B cell (primary cell): ENCODE measurements at regions not wholly inside any gene's neighbourhood (a gene's known extent, or its start where the extent isn't known, plus 50 kb on each side); places are given as distances from the start of the nearest gene placed in this dataset.

Source experiments
- ATAC-seq: fragments of 200-7000 bp; cut with Tn5 transposase; one replicate; pipeline ENCODE4 v1.10.0; 2021; ENCODE audit warnings: low read depth, mild to moderate bottlenecking, moderate number of reproducible peaks, moderate library complexity
- CTCF ChIA-PET: fragments of 350-600 bp; sonication (Branson Sonifier 250); formaldehyde crosslinking; loops from one replicate; lab custom pipeline; 2021; ENCODE audit warnings: antibody characterized with exemption, inconsistent platforms; lab: Charles Lee
- POLR2A ChIA-PET: fragments of 350-600 bp; sonication (Branson Sonifier 250); formaldehyde crosslinking; loops from one replicate; lab custom pipeline; 2021; ENCODE audit warnings: antibody characterized with exemption; lab: Charles Lee
- DNase-seq: peaks from one replicate; pipeline ENCODE4 v3.0.0; 2013
- H2AFZ ChIP-seq: 2 replicates; pipeline ENCODE4 v1.6.1; 2012; ENCODE audit warnings: mild to moderate bottlenecking, low read depth, low read length; ENCODE audit not compliant: insufficient read depth, poor library complexity, severe bottlenecking
- H3K27ac ChIP-seq, 2 donors: 1 replicate in 1 of 2; 2 replicates in 1 of 2; pipeline ENCODE4 v1.5.1; 2012 to 2013; ENCODE audit warnings: low read length in 2 of 2, mild to moderate bottlenecking in 2 of 2, moderate library complexity in 1 of 2
- H3K27me3 ChIP-seq, 4 experiments: fragments of 200-600 bp in 1 of 4; sonication (generic) in 1 of 4; replicated peaks in 1 of 4; 1 replicate in 2 of 4; 2 replicates in 2 of 4; pipeline versions ENCODE4 v1.6.1 to v1.7.0; 2013 to 2016; ENCODE audit warnings: low read length in 3 of 4, mild to moderate bottlenecking in 2 of 4, mixed read lengths in 1 of 4, moderate library complexity in 1 of 4; ENCODE audit not compliant: insufficient read depth in 4 of 4, control insufficient read depth in 3 of 4; ENCODE audit errors: control extremely low read depth in 1 of 4
- H3K36me3 ChIP-seq, 2 experiments: replicated peaks in 1 of 2; 1 replicate in 1 of 2; 2 replicates in 1 of 2; pipeline versions ENCODE4 v1.6.1 to v1.7.1; 2013; ENCODE audit warnings: low read length in 1 of 2; ENCODE audit not compliant: insufficient read depth in 2 of 2, control insufficient read depth in 1 of 2; ENCODE audit errors: control extremely low read depth in 1 of 2, extremely low read depth in 1 of 2
- H3K4me1 ChIP-seq, 2 donors: fragments of 200-600 bp in 1 of 2; sonication (generic) in 1 of 2; 1 replicate in 1 of 2; 2 replicates in 1 of 2; pipeline versions ENCODE4 v1.5.1 to v1.6.1; 2013 to 2017; ENCODE audit warnings: low read length in 2 of 2; ENCODE audit not compliant: control insufficient read depth in 2 of 2, insufficient read depth in 2 of 2
- H3K4me2 ChIP-seq: replicated peaks from 2 replicates; pipeline ENCODE3; 2012; ENCODE audit warnings: mild to moderate bottlenecking, low read depth, low read length; ENCODE audit not compliant: poor library complexity, severe bottlenecking
- H3K4me3 ChIP-seq, 5 experiments: fragments of 200-600 bp in 1 of 5; sonication (generic) in 1 of 5; 1 replicate in 3 of 5; 2 replicates in 2 of 5; pipeline versions ENCODE4 v1.5.1 to v1.7.0; 2011 to 2016; ENCODE audit warnings: low read length in 4 of 5, mild to moderate bottlenecking in 4 of 5, low read depth in 2 of 5, control low read depth in 1 of 5, moderate library complexity in 1 of 5; ENCODE audit not compliant: insufficient read depth in 1 of 5; ENCODE audit errors: control extremely low read depth in 1 of 5, extremely low read depth in 1 of 5
- H3K79me2 ChIP-seq: fragments of 200-600 bp; sonication (generic); one replicate; pipeline ENCODE4 v1.6.0; 2016; ENCODE audit warnings: low read length; ENCODE audit not compliant: control insufficient read depth, insufficient read depth
- H3K9ac ChIP-seq: fragments of 200-600 bp; sonication (generic); 2 replicates; pipeline ENCODE4 v1.6.1; 2017; ENCODE audit warnings: mild to moderate bottlenecking, low read length, moderate library complexity
- H3K9me3 ChIP-seq, 3 donors: one replicate each; pipeline versions ENCODE4 v1.6.1 to v1.7.1; 2013; ENCODE audit warnings: low read length in 2 of 3; ENCODE audit not compliant: control insufficient read depth in 2 of 3, insufficient read depth in 1 of 3; ENCODE audit errors: control extremely low read depth in 1 of 3
- H4K20me1 ChIP-seq: 2 replicates; pipeline ENCODE4 v1.6.0; 2012; ENCODE audit warnings: mild to moderate bottlenecking, low read length; ENCODE audit not compliant: insufficient read depth, control insufficient read depth, poor library complexity, severe bottlenecking
- H3K27ac Mint-ChIP-seq: one replicate; pipeline ENCODE4 v1.8.0; 2021; ENCODE audit warnings: mixed read lengths
- H3K27me3 Mint-ChIP-seq: one replicate; pipeline ENCODE4 v1.8.0; 2021; ENCODE audit warnings: mixed read lengths
- H3K4me1 Mint-ChIP-seq: one replicate; pipeline ENCODE4 v1.8.0; 2021; ENCODE audit warnings: mixed read lengths
- H3K4me3 Mint-ChIP-seq: one replicate; pipeline ENCODE4 v1.8.0; 2021; ENCODE audit warnings: mixed read lengths
- H3K9me3 Mint-ChIP-seq: one replicate; pipeline ENCODE4 v1.8.0; 2022; ENCODE audit warnings: mixed read lengths; ENCODE audit not compliant: insufficient read depth
- CTCF ChIP-seq: fragments of 200-600 bp; IDR thresholded peaks from one replicate; pipeline ENCODE4 v1.8.0; 2022; ENCODE audit warnings: antibody characterized with exemption, mild to moderate bottlenecking
- EZH2 ChIP-seq: IDR thresholded peaks from 2 replicates; pipeline ENCODE4 v1.6.1; 2012; ENCODE audit warnings: borderline replicate concordance, low read depth, mild to moderate bottlenecking, moderate library complexity, low read length; ENCODE audit not compliant: insufficient read depth, poor library complexity, severe bottlenecking
- WGBS: methylation state at CpG from one replicate; pipeline ENCODE4 v1.1.5; 2013; ENCODE audit warnings: missing lambda C conversion rate; ENCODE audit not compliant: insufficient coverage; 5-methylcytosine and 5-hydroxymethylcytosine counted together
- intact Hi-C: fragments of 100-400 bp; cut with micrococcal nuclease; formaldehyde crosslinking; loops from one replicate; pipeline ENCODE4 v1.10.0; 2022

DNA sequence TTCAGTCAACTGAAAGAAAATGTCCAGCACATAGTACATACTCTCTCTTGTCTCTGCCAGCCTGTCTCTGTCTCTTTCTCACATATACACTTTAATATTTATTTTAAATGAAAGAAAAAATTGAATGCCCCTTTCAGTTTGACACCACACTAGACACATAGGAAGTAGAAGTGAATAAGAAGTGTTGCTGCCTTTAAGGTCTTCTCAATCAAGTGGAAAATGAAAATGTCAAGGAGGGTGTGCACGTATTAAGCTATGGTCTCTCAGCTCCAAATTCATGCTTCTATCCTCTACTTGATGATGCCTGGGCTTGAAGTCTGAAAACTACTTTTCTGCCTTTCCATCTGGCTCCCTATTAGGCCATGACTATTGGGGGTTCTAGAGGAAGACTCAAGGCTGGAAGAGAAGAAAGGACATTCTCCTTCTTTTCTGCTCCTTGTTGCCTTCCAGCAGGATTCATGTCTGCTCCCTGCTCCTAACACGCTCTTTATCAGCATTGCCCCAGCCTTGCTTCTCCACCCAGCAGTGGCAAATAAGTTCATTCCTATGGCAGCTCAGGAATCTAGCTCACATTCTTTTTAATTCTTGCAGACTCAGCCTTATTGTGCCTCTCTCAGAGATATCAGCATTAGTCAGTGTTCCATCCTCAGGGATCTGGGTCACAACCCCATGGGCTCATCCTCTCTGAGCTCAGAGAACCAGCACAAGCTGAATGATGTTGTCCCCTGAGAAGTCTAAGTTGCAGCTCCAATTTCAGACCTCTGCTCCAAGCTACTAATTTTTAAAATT lies 609.1 kb upstream of the GRM7 start:
- peak overlapping the region in 1 of 2 donors; percentile 59 for H3K27ac ChIP-seq
- H3K79me2 ChIP-seq, result no peaks in the 10 kb centered on the region
- H3K36me3 ChIP-seq, result no peaks in the 10 kb centered on the region
- Mint-ChIP-seq H3K27ac (peak overlapping the region; percentile 78), H3K4me3 (peak overlapping the region; percentile 47), H3K9me3 (peaks cover 4% of the 10 kb centered on the region), H3K27me3 (no peaks in the 10 kb centered on the region), H3K4me1 (peaks cover 49% of the 10 kb centered on the region)
- H3K4me1 ChIP-seq, result peaks cover 23 to 38% of the 10 kb centered on the region in 2 donors
- CTCF ChIA-PET, result interaction anchor here (1.0 to 3.3 kb wide), 3 partner anchors 13 to 52 kb away, joined by 3 to 9 read pairs (median 4); no protein-coding TSS in a partner anchor
- intact Hi-C loops, result loop anchor here (10.0 kb wide), 1 partner anchor 1127 kb away; the partner anchor contains the start of gene ARL8B
- peak overlapping the region; percentile 13 for H3K9ac ChIP-seq
- H4K20me1 ChIP-seq, result no peaks in the 10 kb centered on the region
- H3K4me2 ChIP-seq, result peak overlapping the region; percentile 60
- no peaks in the 10 kb centered on the region for H3K27me3 ChIP-seq
- 100% methylated on average over 1 of the region's 2 CpGs for whole genome bisulfite sequencing
- H3K9me3 ChIP-seq, result peaks cover 0 to 2% (median 0%) of the 10 kb centered on the region in 3 donors
- ATAC-seq, result peak; percentile 29
- peak overlapping the region; percentile 67 for H2AFZ ChIP-seq
- TF ChIP-seq EZH2, result no peak
- DNase-seq, result no peak
- POLR2A ChIA-PET, result no interaction called here
- H3K4me3 ChIP-seq, result no peak overlapping the region

DNA sequence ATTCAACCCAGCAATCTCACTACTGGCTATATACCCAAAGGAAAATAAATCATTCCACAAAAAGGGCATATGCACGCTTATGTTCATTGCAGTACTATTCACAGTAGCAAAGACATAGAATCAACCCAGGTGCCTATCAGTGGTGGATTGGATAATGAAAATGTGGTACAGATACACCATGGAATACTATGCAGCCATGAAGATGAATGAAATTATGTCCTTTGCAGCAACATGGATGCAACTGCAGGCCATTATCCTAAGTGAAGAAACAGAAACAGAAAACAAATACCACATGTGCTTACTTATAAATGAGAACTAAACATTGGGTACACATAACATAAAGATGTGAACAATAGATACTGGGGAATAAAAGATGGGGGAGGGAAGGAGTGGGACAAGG lies 606.4 kb upstream of the GRM7 start:
- ChIA-PET CTCF (no interaction called here), POLR2A (no interaction called here)
- Mint-ChIP-seq H3K9me3 (peaks cover 4% of the 10 kb centered on the region), H3K4me1 (peaks cover 31% of the 10 kb centered on the region), H3K27me3 (no peaks in the 10 kb centered on the region), H3K27ac (no peak overlapping the region), H3K4me3 (no peak overlapping the region)
- ATAC-seq (no peak), DNase-seq (no peak)
- Histone ChIP-seq H3K4me1 (peaks cover 17 to 29% of the 10 kb centered on the region in 2 donors), H3K36me3 (no peaks in the 10 kb centered on the region), H2AFZ (no peak overlapping the region), H3K9me3 (peaks cover 0 to 2% (median 0%) of the 10 kb centered on the region in 3 donors), H3K79me2 (no peaks in the 10 kb centered on the region), H3K27ac (no peak overlapping the region), H3K9ac (no peak overlapping the region), H4K20me1 (no peaks in the 10 kb centered on the region), H3K4me2 (no peak overlapping the region), H3K4me3 (no peak overlapping the region), H3K27me3 (no peaks in the 10 kb centered on the region)
- WGBS, result no CpG with 5 or more reads among the region's 1 CpG
- intact Hi-C loops, result loop anchor here (10.0 kb wide), 1 partner anchor 1130 kb away; the partner anchor contains the start of gene ARL8B
- TF ChIP-seq CTCF (no peak), EZH2 (no peak)
